Right ventricle myocardium superior (tissue), 1 donor: ENCODE measurements at regions not wholly inside any gene's neighbourhood (a gene's known extent, or its start where the extent isn't known, plus 50 kb on each side); places are given as distances from the start of the nearest gene placed in this dataset.
"Not testable (repeated sequence)": the region's sequence is repeated elsewhere in the genome, so short reads cannot be mapped to it uniquely, and the experiment has no call there.

Experiments
- ATAC-seq: fragments of 200-7000 bp; cut with Tn5 transposase; one replicate; pipeline ENCODE4 v1.9.1; 2020; ENCODE audit warnings: mild to moderate bottlenecking; ENCODE audit not compliant: poor library complexity
- DNase-seq: peaks from one replicate; pipeline ENCODE4 v3.0.0-alpha.2; 2020
- intact Hi-C: fragments of 100-400 bp; cut with DNase I; formaldehyde crosslinking; loops from one replicate; pipeline ENCODE4 v1.11.2; 2022
- donor health status: DM: no; HTN: yes; CAD: no; lungs with severe emphysema.

GRCh38 chr3:82495655-82496054 is 734.2 kb upstream of the GBE1 start:
- intact Hi-C loops = no loop called here
- ATAC-seq (no peak), DNase-seq (no peak)

DNA sequence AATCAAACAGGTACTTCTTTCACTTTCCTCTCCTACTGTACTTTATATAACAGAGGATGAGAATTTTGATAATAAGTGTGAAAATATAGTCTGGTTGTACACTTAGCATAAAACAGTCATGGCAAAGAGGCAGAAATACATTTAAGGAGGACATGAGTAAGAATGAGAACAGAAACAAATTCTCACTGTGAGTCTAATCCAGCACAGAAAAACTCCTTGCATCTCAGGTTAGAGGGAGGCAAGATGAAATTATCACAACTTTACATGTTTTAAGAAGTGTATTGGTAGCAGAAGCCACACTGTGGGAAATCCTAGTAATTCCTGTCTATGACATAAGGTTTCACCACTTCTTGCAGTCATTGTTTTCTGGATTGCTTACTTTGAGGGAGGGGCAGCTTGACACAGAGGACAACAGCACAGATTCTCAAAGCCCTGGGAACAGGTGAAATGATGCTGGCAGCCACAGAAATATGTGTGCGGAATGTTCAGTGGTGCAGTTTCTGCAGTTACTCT is 733.6 kb upstream of the GBE1 start:
- intact Hi-C loops = no loop called here
- ATAC-seq (no peak), DNase-seq (no peak)

DNA sequence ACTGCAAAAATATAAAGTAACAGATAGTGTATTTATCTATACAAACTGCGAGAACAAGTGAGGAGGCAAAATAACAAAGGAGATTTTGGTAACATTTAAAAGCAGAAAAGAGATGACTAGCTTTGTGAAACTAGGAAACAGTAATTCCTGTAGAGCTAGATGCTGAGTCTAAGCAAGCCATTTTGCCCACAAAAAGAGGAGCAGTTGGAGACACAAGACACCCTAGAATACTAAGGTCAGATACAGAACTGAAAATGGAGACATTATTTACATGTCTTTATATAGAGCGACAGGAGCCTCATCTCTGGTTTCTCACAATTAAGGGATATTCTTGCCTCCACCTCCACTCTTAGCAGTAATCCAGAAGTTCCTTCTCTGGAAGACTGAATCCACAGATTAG is 732.4 kb upstream of the GBE1 start:
- intact Hi-C loops = no loop called here
- DNase-seq (no peak), ATAC-seq (no peak)

- intact Hi-C loops = no loop called here
- no peak for ATAC-seq
- DNase-seq = no peak
These were observed 713.9 kb upstream of the GBE1 start for GRCh38 chr3:82475306-82475705.

GRCh38 chr3:82474711-82475110 is 713.3 kb upstream of the GBE1 start:
- intact Hi-C loops = no loop called here
- ATAC-seq (no peak), DNase-seq (no peak)

- no peak for DNase-seq
- no peak for ATAC-seq
- intact Hi-C loops = no loop called here
These were observed 712.6 kb upstream of the GBE1 start for GRCh38 chr3:82473864-82474541.

DNA sequence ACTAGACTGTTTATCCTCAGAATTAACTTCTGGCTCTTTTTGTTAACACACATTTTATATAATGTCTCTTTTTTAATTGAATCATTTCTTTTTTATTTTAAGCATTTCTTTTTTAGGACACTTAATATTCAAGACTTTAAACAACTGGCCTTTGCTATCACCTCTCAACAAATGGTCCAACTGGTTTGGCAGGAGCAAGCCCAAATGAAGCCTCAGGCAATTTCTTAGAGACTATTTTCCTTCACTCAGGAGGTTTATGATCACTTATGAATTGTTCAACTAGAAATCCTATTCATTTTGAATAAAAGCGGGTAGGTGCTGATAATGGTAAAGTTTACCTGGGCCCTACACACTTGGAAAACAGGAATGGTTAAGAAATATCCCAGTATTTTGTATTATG is 705.6 kb upstream of the GBE1 start:
- ATAC-seq (no peak), DNase-seq (no peak)

GRCh38 chr3:82462977-82463376 is 701.5 kb upstream of the GBE1 start:
- ATAC-seq (no peak), DNase-seq (no peak)
- intact Hi-C loops = no loop called here

More for the DNA sequence above, 705.6 kb upstream of the GBE1 start:
- intact Hi-C loops = no loop called here

DNA sequence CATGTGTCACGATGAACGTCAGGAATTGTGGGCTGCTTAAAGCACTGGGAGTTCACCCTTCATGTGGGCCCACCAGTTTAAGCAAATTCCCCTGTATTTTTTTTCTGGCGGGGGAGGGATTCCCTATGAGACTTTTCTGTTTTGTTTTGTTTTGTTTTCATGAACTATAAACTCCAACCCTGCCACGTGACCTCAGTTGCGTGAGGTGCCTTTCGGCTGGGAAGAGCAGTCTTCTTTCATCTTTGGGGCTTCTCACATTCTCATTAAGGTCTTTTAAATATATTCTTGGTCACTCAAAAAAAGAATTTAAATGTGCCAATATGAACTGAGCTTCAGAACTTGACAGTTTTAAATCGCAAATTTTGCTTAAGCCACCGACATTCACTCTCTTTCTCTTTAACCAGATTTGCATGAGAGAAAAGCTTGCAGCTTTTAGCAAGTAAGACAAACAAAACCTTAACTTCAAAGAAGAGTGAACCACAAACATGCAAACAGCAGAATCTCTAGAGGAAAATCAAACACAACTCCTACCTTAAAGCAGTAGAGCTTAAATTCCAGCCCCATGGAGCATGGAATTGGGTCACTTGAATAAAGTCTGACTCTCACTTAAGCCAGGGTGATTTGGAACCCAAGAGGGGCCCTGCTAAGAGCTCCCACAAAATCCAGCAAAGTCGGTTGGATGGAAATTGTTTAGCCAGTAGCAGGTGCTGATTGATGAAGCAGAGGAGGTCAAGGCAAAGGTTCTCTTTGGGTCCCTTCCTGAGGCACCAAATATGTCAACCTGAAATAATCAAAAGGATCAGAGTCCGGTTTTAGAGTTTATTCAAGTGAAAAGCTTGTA is 699.8 kb upstream of the GBE1 start:
- intact Hi-C loops = no loop called here
- DNase-seq = no peak

DNA sequence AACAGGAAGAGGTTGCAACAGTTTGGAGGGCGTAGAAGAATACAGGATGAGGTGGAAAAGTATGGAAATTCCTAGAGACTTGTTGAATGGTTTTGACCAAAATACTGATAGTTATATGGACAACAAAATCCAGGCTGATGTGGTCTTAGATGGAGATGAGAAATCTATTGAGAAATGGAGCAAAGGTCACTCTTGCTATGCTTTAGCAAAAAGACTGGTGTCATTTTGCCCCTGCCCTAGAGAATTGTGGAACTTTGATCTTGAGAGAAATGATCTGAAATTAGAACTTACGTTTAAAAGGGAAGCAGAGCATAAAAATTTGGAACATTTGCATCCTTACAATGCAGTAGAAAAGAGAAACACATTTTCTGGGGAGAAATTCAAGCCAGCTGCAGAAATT is 686.9 kb upstream of the GBE1 start:
- intact Hi-C loops = no loop called here
- DNase-seq (no peak), ATAC-seq (no peak)

More for the DNA sequence above, 699.8 kb upstream of the GBE1 start:
- ATAC-seq = no peak

DNA sequence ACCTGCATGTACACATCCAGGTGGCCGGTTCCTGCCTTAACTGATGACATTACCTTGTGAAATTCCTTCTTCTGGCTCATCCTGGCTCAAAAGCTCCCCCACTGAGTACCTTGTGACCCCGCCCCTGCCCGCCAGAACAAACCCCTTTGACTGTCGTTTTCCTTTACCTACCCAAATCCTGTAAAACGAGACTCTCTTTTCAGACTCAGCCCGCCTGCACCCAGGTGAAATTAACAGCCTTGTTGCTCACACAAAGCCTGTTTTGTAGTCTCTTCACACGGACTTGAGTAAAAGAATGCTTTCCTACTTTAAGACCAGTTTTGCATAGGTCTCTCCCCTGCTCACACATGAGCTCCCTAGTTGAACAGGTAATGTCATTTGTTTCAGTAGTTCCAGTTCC is 667.4 kb upstream of the GBE1 start:
- DNase-seq, intact Hi-C loops, ATAC-seq: not testable (repeated sequence)

DNA sequence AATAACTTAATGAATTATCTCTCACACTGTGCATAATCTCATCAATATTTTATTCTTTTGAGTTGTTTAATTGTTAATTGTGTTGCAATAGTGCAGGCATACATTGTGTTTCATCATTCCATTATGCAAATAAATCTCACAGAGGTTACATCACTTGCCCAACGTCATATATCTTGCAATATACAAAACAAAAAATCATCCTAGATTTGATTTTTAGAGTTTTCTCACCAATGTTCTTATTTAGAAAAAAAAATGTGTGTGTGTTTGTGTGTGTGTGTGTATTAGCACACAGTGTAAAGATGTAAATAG is 662.5 kb upstream of the GBE1 start:
- no peak for ATAC-seq
- intact Hi-C loops = no loop called here
- no peak for DNase-seq

DNA sequence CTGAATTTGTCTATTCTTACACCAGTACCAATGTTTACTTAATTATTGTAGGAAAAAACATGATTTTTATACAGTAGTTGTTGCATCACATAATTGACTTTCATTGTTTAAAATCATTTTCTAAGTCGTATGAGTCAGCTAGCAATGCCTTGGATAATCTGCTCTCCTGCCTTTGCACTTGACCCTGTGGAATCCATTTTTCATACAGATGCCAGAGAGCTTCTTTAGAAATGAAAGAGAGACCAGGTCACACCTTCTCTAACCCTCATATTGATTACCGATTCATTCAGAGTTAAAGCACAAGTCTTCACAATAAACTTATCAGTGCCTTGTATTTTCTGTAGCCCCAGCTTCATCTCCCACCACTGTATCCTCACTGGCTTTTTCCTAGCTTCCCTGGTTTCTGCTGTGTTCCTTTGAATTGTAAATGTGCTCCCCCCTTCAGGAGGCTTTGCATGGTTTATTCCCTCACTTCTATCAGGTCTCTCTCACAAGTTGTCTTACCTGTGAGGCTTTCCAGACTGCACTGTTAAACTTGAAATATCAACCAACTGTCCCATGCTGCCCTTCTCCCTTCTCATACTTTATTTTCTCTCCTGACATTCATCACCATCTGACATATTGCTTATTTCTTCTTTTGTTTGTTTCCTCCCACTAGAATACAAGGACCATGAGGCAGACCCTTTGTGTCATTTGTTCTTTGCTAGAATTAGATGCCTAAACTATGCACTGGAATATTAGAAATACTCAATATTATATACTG is 662.0 kb upstream of the GBE1 start:
- ATAC-seq (no peak), DNase-seq (no peak)
- intact Hi-C loops = no loop called here

GRCh38 chr3:82416830-82417229 is 655.4 kb upstream of the GBE1 start:
- intact Hi-C loops = no loop called here

GRCh38 chr3:82416349-82416748 is 654.9 kb upstream of the GBE1 start:
- DNase-seq (no peak), ATAC-seq (no peak)
- intact Hi-C loops = no loop called here

More at GRCh38 chr3:82416830-82417229, 655.4 kb upstream of the GBE1 start:
- DNase-seq (no peak), ATAC-seq (no peak)

DNA sequence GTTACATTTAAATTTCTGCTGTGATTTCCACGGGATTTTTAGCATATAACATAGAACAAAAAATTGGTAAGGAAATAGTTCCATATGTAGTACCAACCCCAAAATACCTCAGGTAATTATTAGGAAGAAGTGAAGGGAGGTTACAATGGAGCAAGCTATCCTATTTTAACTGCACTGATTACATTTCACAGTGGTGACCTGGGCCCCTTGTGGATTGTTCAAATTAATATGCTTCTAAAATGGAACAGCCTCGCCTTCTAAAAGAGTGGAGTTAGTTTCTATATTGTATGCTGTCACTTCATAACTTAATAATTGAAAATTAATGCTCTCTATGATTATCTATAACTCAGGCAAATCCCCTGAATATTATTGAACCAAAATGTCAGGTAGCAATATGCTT is 651.7 kb upstream of the GBE1 start:
- intact Hi-C loops = no loop called here
- DNase-seq = no peak
- ATAC-seq = no peak

DNA sequence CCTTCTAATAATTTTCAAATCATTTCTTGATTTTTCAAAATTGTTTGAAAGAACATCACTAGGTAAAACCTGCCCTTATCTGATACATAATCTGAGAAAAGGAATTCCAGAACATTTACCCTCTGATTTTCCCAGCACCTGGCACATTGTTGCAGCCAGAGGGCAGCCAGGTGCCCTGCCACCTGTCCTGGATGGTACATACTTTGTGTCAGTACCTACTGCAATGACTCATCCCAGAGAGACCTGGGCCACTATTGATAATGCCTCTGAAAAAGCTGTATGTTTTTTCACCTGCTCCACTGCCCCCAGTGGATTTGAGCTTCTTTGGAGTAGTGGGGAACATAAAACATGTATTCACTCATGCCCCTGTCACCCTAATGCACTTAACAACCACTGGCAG is 648.9 kb upstream of the GBE1 start:
- intact Hi-C loops = no loop called here
- ATAC-seq (no peak), DNase-seq (no peak)

DNA sequence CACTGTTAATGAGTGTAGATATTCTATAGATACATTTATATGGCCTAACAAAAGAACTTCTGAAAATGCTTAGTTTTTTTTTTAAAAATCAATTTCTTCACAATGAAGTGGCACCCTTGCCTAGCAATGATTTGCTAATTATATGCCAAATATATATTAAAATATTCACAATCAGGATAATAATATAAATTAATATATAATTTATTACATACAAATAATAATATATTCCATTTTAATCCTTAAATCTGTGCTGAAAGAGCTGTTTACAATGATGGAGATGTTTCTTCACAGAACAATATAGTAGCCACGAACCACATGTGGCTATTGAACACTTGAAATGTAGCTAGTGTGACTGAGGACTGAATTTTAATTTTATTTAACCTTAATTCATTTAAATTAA is 648.4 kb upstream of the GBE1 start:
- intact Hi-C loops = no loop called here
- ATAC-seq (no peak), DNase-seq (no peak)

GRCh38 chr3:82392203-82392775 is 630.8 kb upstream of the GBE1 start:
- intact Hi-C loops = no loop called here

More at GRCh38 chr3:82392203-82392775, 630.8 kb upstream of the GBE1 start:
- no peak for DNase-seq
- no peak for ATAC-seq
